HEK293 (cell line): ENCODE measurements at regions not wholly inside any gene's neighbourhood (a gene's known extent, or its start where the extent isn't known, plus 50 kb on each side); places are given as distances from the start of the nearest gene placed in this dataset.

ENCODE experiments used
- CTCF ChIP-seq: fragments of 450-650 bp; formaldehyde crosslinking; IDR thresholded peaks from 2 replicates; pipeline ENCODE4 v1.5.1; 2016; ENCODE audit warnings: missing biosample characterization, missing genetic modification characterization
- KLF16 ChIP-seq: fragments of 450-650 bp; formaldehyde crosslinking; IDR thresholded peaks from 2 replicates; pipeline ENCODE4 v1.5.1; 2017; ENCODE audit warnings: missing biosample characterization, missing genetic modification characterization
- ZIC2 ChIP-seq: fragments of 450-650 bp; formaldehyde crosslinking; IDR thresholded peaks from 2 replicates; pipeline ENCODE4 v1.5.1; 2016; ENCODE audit warnings: missing biosample characterization, missing genetic modification characterization
- TF ChIP-seq, protein P1 (sequence below): fragments of 450-650 bp; IDR thresholded peaks from 2 replicates; pipeline ENCODE4 v1.5.1; 2018; ENCODE audit warnings: missing biosample characterization, mild to moderate bottlenecking, missing genetic modification characterization

DNA sequence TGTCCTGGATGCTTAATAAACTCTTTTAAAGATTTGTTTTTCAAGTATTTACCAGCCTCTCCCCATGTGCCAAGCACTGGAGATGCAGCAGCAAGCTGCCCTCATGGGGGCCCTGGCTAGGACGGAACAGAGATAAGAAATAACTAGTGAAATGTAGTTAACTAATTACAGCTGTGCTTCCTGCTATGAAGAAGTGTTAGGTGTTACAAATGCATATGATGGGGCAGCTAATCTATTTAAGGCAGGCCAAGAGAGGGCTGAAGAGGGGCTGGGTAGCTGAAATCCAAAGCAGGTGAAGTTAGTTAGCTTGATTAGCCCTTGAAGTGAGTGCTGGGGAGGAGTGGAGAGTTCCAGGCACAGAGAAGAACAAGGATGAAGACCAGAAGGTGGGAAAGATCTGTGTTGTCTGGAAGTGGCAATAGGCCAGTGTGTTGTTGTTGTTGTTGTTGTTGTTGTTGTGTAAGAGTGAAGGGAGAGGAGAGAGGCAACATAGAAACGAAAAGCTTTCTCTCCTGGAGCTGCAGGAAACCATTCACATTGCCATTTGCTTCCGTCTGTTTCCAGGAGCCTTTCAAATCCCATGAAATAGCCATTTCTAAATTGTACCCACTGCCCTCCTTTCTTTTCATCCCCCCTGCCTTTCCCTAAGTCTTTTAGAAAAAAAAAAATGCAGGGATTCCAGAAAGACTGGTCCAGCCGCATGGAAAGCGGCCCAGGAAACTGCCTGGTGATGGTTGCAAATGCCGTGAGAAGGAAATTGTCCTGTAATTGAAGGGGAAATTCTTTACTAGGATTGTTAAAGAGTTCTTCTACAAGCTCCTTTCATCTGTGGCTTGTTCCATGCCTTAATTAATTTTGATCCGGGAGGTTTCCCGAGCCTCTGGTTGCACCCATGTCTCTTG, 119.6 kb downstream of the TFAP2C start:
- TF ChIP-seq CTCF (tag by site-specific recombination), result no peak
- no peak for TF ChIP-seq ZIC2
- TF ChIP-seq, protein P1, sequence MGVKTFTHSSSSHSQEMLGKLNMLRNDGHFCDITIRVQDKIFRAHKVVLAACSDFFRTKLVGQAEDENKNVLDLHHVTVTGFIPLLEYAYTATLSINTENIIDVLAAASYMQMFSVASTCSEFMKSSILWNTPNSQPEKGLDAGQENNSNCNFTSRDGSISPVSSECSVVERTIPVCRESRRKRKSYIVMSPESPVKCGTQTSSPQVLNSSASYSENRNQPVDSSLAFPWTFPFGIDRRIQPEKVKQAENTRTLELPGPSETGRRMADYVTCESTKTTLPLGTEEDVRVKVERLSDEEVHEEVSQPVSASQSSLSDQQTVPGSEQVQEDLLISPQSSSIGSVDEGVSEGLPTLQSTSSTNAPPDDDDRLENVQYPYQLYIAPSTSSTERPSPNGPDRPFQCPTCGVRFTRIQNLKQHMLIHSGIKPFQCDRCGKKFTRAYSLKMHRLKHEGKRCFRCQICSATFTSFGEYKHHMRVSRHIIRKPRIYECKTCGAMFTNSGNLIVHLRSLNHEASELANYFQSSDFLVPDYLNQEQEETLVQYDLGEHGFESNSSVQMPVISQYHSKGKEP (tag by site-specific recombination), result no peak
- no peak for TF ChIP-seq KLF16 (tag by site-specific recombination)
